GM19463 (cell line): ENCODE measurements at regions not wholly inside any gene's neighbourhood (a gene's known extent, or its start where the extent isn't known, plus 50 kb on each side); places are given as distances from the start of the nearest gene placed in this dataset.
"Not testable (repeated sequence)": the region's sequence is repeated elsewhere in the genome, so short reads cannot be mapped to it uniquely, and the experiment has no call there.

Experiments used
- ATAC-seq: cut with Tn5 transposase; IDR thresholded peaks from one replicate; pipeline ENCODE4 v1.9.1; 2021; ENCODE audit warnings: mild to moderate bottlenecking, moderate library complexity; ENCODE audit not compliant: unreplicated experiment

DNA sequence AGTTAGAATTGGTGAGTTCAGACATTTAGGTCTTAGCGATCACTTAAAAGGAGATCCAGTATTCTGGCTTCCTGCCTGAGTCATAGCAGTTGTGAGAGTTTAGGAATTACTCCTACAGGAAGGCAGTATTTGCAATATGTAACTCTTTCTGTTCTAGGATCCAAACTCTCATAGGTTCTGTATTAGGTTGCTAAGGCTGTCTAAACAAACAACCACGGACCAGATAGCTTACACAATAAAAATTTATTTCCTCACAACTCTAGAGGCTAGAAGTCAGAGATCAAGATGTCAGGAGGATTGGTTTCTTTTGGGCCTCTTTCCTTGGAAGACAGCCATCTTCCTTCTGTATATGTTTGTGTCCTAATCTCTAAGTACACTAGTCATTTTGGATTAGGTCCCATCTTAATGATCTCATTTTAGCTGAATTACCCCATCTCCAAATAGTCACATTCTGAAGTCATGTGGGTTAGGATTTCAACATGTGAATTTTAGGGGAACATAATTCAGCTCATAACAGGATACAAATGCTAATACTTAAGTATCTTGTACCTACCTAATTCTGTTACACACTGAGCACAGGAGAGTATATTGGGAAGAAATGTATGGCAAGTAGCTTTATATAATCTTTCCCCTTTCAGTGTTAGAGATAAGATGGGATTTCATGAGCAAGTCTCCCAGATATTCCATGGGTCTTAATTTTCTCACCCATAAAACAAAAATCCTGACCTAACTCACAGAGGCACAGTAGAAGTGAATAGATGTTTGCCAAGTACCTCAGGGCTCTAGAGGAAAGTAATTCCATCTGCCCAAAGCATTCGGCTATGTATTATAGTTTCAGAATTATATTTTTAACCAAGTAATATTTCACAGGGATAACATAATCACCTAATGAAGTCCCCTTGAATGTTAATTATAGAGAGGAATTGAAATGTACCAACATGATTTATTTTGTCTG, 144.4 kb downstream of the PTBP2 start:
- no peak for ATAC-seq

GRCh38 chr1:96872757-96873156, 151.2 kb downstream of the PTBP2 start:
- ATAC-seq: no peak

- ATAC-seq: no peak
Measured at GRCh38 chr1:96878640-96879039, 157.1 kb downstream of the PTBP2 start.

GRCh38 chr1:96880626-96881025, 159.0 kb downstream of the PTBP2 start:
- no peak for ATAC-seq

DNA sequence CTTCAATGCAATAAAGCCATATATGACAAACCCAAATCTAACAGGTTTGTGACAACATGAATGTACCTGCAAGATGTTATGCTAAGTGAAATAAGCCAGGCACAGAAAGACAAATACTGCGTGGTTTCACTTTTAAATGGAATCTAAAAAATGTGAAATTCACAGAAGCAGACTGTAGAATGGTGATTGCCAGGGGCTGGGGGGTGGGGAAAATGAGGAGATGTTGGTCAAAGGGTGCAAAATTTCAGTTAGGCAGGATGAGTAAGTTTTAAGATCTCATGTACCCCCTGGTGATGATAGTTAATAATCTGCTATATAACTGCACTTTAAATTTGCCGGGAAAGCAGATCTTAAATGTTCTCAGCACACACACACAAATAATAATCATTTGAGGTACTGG, 160.5 kb downstream of the PTBP2 start:
- no peak for ATAC-seq

- no peak for ATAC-seq
Measured at GRCh38 chr1:96886474-96886873, 164.9 kb downstream of the PTBP2 start.

- ATAC-seq: no peak
Measured at GRCh38 chr1:96887501-96887900, 165.9 kb downstream of the PTBP2 start.

DNA sequence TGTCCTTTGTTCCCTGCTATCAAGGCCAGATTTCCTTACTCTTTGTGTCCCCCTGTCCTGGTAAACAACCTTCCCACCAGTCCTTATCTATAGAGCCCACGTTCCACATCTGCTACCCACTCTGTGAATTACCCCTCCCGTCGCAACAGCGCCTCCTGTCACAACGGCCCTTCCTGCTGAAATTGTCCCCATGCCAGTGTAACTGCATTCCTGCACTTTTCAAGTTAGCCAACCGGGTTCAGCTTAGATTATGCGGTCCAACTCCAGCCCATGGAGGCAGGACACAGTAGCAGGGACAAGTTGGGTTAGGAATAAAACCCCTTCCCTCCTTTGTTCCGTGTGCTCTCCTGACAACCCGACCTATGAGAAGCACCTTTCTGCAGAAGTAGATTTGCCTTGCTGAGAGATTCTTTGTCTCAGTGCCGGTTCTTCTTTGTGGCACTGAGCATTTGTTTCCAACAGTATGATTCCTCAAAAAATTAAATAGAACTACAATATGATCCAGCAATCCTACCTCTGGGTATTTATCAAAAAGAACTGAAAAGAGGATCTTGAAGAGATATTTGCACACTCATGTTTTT, 180.3 kb downstream of the PTBP2 start:
- no peak for ATAC-seq

GRCh38 chr1:96912248-96912647, 190.7 kb downstream of the PTBP2 start:
- no peak for ATAC-seq

DNA sequence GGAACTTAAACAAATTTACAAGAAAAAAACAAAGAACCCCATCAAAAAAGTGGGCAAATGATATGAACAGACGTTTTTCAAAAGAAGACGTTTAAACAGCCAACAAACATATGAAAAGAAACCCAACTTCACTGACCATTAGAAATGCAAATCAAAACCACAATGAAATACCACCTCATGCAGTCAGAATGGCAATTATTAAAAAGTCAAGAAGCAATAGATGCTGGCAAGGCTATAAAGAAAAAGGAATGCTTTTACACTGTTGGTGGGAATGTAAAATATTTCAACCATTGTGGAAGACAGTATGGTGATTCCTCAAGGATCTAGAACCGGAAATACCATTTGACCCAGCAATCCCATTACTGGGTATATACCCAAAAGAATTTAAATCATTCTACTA, 194.1 kb downstream of the PTBP2 start:
- not testable (repeated sequence) for ATAC-seq

DNA sequence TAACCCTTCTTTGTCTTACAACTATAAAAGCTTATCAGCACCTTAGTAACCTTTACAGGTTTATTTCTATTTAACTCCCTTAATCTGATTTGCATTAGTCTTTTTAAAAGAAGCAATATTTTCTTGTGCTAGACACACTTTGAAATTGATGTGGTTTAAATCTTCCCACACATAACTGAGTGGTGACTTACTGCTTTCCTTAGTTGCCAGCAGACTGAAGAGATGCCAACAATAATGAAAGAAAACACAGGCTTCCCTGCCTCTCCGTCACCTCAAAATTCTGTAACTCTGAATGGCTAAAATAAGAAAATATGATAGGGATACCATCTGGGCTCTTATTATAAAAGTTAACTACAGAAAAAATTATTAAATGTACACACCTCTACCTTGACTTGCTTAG, 196.8 kb downstream of the PTBP2 start:
- ATAC-seq: no peak

- no peak for ATAC-seq
Measured at GRCh38 chr1:96922181-96922580, 200.6 kb downstream of the PTBP2 start.

DNA sequence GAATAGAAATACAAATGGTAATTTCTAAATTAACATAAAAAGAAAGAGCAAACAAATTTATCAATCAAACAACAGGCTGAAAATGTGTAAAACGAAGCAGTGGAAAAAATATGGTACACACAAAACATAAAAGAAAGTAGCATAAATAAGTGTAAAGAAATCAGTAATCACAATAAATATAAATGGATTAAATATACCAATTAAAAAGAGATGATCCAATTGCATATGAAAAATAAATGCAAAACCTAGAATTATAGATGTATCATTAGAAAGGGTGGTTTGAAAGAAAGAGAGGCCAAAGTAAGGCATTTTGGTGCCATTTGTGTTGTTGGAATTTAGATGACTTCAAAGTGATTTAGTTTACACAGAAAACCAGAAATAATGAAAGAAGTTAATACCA, 202.2 kb downstream of the PTBP2 start:
- ATAC-seq: no peak

DNA sequence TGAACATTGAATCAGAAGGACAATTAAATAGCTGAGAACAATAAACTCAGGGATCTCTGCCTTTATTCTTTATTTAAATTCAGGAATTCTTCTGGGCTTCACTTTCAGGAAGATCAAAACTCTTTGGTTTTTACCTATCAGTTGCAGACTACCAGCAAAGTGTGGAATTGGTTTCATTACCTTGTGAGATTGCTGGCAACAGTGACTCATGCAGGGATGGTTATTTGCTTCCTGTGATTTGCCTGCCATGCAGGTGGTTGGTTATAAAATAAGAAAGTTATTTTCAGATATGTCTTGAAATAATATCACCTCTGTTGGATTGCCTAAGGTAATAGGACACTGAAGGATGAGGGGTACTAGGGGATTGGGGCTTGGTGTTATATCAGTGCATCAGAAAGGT, 204.6 kb downstream of the PTBP2 start:
- ATAC-seq: no peak

DNA sequence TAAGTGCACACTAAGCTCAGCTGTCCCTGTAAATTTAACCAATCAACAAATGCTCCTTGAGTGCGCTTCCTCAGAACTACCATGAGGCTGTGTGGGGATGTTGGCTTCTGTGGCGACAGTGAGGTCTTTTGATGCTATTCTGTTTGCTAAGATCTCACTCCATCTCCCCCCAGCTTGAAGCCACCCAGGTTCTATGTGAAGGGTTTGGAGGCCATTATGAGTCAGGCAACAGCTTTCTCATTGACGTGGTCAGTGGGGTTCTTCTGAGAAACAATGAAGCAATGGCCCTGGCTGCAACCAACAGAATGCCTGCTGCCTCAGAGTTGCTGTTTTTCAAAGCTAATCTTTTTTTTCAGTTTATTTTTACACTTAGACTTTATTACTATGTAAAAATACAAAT, 205.5 kb downstream of the PTBP2 start:
- no peak for ATAC-seq

- no peak for ATAC-seq
Measured at GRCh38 chr1:96931136-96931535, 209.6 kb downstream of the PTBP2 start.

- no peak for ATAC-seq
Measured at GRCh38 chr1:96934282-96934681, 212.7 kb downstream of the PTBP2 start.

- no peak for ATAC-seq
Measured at GRCh38 chr1:96944432-96945092, 223.0 kb downstream of the PTBP2 start.

DNA sequence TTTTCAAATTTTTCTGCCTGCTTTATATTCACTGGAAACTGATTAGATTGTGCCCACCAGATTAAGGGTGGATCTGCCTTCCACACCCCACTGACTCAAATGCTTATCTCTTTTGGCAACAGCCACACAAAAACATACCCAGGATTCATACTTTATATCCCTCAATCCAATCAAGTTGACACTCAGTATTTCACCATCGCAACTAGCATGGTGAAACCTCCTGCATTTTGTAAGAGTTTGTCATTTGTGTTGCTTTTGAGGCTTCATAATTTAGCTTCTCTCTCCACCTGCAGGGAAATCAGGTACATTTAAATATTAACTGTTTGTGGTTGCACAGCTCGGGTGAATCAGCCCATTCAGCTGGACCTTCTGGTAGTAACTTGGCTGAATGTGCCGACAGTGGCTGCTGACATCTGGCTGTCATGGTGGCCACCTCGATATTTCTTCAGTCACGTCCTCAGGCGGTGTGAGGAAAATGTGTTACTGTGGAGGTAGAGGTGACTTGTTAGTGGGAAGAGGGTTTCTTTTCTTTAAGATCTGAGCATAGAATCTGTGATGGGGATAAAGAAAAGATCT, 224.0 kb downstream of the PTBP2 start:
- ATAC-seq: peak; percentile 66

GRCh38 chr1:96955307-96956012, 233.9 kb downstream of the PTBP2 start:
- peak; percentile 26 for ATAC-seq

DNA sequence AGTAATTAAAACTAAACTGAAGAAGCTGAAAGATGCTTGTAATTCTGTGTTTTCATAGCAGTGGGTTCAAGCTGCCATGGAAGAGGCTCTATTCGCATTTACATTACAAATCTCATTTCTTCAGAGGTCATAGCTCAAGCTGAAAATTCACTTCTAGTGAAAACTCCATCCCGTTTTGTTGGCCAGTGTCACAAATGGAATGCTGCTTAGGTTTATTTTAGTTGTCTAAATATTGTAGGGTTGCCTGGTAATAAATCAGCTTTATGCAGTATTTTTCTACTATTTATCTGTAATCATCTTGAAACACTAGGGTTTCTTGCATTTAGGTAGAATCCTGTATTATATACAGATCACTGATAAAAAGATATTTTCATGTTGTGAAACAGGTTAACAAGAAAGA, 240.6 kb downstream of the PTBP2 start:
- no peak for ATAC-seq
